ENCODE measurements at regions not wholly inside any gene's neighbourhood (a gene's known extent, or its start where the extent isn't known, plus 50 kb on each side); places are given as distances from the start of the nearest gene placed in this dataset.

GRCh38 chr5:116378777-116379121 is 195.9 kb downstream of the SEMA6A start (continued):
- no peak for TF ChIP-seq ZBTB10 (CRISPR knock-in tag; IDR thresholded peaks at IDR 0.05; ENCODE audit: borderline replicate concordance)
- TF ChIP-seq ZNF234 (CRISPR knock-in tag; conservative IDR thresholded peaks at IDR 0.05), result no peak
- TF ChIP-seq HMG20A (CRISPR knock-in tag; IDR thresholded peaks at IDR 0.05; ENCODE audit: borderline replicate concordance), result no peak
- TF ChIP-seq TFE3 (CRISPR knock-in tag; IDR thresholded peaks at IDR 0.05), result no peak
- no peak for TF ChIP-seq ZBTB37 (CRISPR knock-in tag; IDR thresholded peaks at IDR 0.05)
- TF ChIP-seq TERF1 (CRISPR knock-in tag; IDR thresholded peaks at IDR 0.05), result no peak
